ENCODE measurements at regions not wholly inside any gene's neighbourhood (a gene's known extent, or its start where the extent isn't known, plus 50 kb on each side); places are given as distances from the start of the nearest gene placed in this dataset.

DNA sequence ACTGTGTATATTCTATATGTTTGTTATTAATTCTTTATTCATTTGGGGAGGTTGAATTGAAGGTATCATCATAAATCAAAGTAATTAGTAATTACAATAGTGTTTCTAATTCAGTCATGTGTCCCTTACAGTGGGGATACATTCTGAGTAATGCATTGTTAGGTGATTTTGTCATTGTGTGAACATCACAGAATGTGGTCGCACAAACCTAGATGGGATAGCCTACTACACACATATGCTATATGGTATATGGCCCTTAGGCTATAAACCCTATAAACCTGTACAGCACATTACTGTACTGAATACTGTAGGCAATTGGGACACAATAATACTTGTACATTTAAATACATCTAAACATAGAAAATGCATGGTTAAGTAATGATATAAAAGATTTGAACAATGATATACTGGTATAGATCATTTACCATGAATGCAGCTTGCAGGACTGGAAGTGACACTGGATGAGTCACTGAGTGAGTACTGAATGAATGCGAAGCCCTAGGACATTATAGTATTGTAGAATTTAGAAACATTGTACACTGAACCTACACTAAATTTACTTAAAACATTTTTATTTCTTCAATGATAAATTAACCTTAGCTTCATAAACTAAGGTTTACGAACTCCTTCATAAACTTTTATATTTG lies 936.2 kb upstream of the CHORDC1 start:
- TF ChIP-seq, protein P1, sequence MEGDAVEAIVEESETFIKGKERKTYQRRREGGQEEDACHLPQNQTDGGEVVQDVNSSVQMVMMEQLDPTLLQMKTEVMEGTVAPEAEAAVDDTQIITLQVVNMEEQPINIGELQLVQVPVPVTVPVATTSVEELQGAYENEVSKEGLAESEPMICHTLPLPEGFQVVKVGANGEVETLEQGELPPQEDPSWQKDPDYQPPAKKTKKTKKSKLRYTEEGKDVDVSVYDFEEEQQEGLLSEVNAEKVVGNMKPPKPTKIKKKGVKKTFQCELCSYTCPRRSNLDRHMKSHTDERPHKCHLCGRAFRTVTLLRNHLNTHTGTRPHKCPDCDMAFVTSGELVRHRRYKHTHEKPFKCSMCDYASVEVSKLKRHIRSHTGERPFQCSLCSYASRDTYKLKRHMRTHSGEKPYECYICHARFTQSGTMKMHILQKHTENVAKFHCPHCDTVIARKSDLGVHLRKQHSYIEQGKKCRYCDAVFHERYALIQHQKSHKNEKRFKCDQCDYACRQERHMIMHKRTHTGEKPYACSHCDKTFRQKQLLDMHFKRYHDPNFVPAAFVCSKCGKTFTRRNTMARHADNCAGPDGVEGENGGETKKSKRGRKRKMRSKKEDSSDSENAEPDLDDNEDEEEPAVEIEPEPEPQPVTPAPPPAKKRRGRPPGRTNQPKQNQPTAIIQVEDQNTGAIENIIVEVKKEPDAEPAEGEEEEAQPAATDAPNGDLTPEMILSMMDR (IDR thresholded peaks at IDR 0.05): no peak
- no peak for TF ChIP-seq POLR2A (IDR thresholded peaks at IDR 0.05; ENCODE audit: low read depth)
- no peak for TF ChIP-seq POLR2AphosphoS5 (IDR thresholded peaks at IDR 0.05)
